Loucy (cell line): ENCODE measurements at regions not wholly inside any gene's neighbourhood (a gene's known extent, or its start where the extent isn't known, plus 50 kb on each side); places are given as distances from the start of the nearest gene placed in this dataset.

Experiments used
- H2AFZ ChIP-seq: fragments of 200-600 bp; sonication (generic); 2 replicates; pipeline ENCODE4 v1.6.0; 2016; ENCODE audit warnings: antibody characterized with exemption, mild to moderate bottlenecking, low read length, moderate library complexity
- H3F3A ChIP-seq: fragments of 200-600 bp; 2 replicates; pipeline ENCODE4 v1.6.0; 2016; ENCODE audit warnings: antibody characterized with exemption, low read depth, mild to moderate bottlenecking
- H3K27me3 ChIP-seq: fragments of 200-600 bp; sonication (generic); 2 replicates; pipeline ENCODE4 v1.6.1; 2014; ENCODE audit warnings: low read length, mild to moderate bottlenecking; ENCODE audit not compliant: insufficient read depth, poor library complexity, severe bottlenecking
- H3K36me3 ChIP-seq: fragments of 200-600 bp; sonication (generic); 2 replicates; pipeline ENCODE4 v1.6.1; 2016; ENCODE audit warnings: low read length; ENCODE audit not compliant: insufficient read depth
- H3K4me1 ChIP-seq: fragments of 200-600 bp; sonication (generic); 2 replicates; pipeline ENCODE4 v1.5.1; 2014; ENCODE audit warnings: low read length, mild to moderate bottlenecking; ENCODE audit not compliant: insufficient read depth, poor library complexity, severe bottlenecking
- H3K4me2 ChIP-seq: fragments of 200-600 bp; sonication (generic); 2 replicates; pipeline ENCODE4 v1.6.0; 2014; ENCODE audit warnings: antibody characterized with exemption, low read length, low read depth, mild to moderate bottlenecking; ENCODE audit not compliant: poor library complexity, severe bottlenecking
- H3K4me3 ChIP-seq: fragments of 200-600 bp; sonication (generic); 2 replicates; pipeline ENCODE4 v1.5.1; 2014; ENCODE audit warnings: low read length, mild to moderate bottlenecking, mixed read lengths; ENCODE audit not compliant: poor library complexity, severe bottlenecking
- H3K79me2 ChIP-seq: fragments of 200-600 bp; sonication (generic); 2 replicates; pipeline ENCODE4 v1.6.1; 2014; ENCODE audit warnings: low read length; ENCODE audit not compliant: insufficient read depth
- H3K9ac ChIP-seq: fragments of 200-600 bp; sonication (generic); 2 replicates; pipeline ENCODE4 v1.6.0; 2014; ENCODE audit warnings: mild to moderate bottlenecking, low read depth, low read length, moderate library complexity; ENCODE audit not compliant: poor library complexity, severe bottlenecking
- H3K9me2 ChIP-seq: fragments of 200-600 bp; sonication (generic); replicated peaks from 2 replicates; pipeline ENCODE4 v1.6.1; 2016; ENCODE audit warnings: low read depth, low read length, mixed read lengths
- H3K9me3 ChIP-seq: fragments of 200-600 bp; sonication (generic); 2 replicates; pipeline ENCODE4 v1.6.1; 2014; ENCODE audit warnings: mild to moderate bottlenecking, antibody characterized with exemption, low read length, low read depth; ENCODE audit not compliant: insufficient read depth
- H4K20me1 ChIP-seq: fragments of 200-600 bp; sonication (generic); 2 replicates; pipeline ENCODE4 v1.6.0; 2014; ENCODE audit warnings: antibody characterized with exemption, low read length, mild to moderate bottlenecking; ENCODE audit not compliant: insufficient read depth, poor library complexity, severe bottlenecking
- CTCF ChIP-seq: fragments of 200-600 bp; sonication (generic); conservative IDR thresholded peaks from 2 replicates; pipeline ENCODE4 v1.5.1; 2014; ENCODE audit warnings: mild to moderate bottlenecking, antibody characterized with exemption, low read length
- EZH2phosphoT487 ChIP-seq: fragments of 200-600 bp; IDR thresholded peaks from 2 replicates; pipeline ENCODE4 v1.6.1; 2018; ENCODE audit warnings: antibody characterized with exemption, mild to moderate bottlenecking, moderate library complexity, borderline replicate concordance

GRCh38 chr3:34264337-34265041 is 466.1 kb downstream of the PDCD6IP start:
- H3F3A ChIP-seq = no peaks in the 10 kb centered on the region
- peak overlapping the region; percentile 25 for H3K9ac ChIP-seq
- H2AFZ ChIP-seq = no peak overlapping the region
- H3K4me1 ChIP-seq = peaks cover 59% of the 10 kb centered on the region
- no peaks in the 10 kb centered on the region for H4K20me1 ChIP-seq
- no peaks in the 10 kb centered on the region for H3K9me3 ChIP-seq
- no peaks in the 10 kb centered on the region for H3K36me3 ChIP-seq
- no peaks in the 10 kb centered on the region for H3K27me3 ChIP-seq
- no peak for TF ChIP-seq CTCF
- TF ChIP-seq EZH2phosphoT487 = no peak
- no peak overlapping the region for H3K4me3 ChIP-seq
- no peaks in the 10 kb centered on the region for H3K79me2 ChIP-seq
- no peaks in the 10 kb centered on the region for H3K9me2 ChIP-seq
- peak overlapping the region; percentile 4 for H3K4me2 ChIP-seq

GRCh38 chr3:34267088-34267487 is 468.7 kb downstream of the PDCD6IP start:
- no peaks in the 10 kb centered on the region for H3K79me2 ChIP-seq
- H3K4me2 ChIP-seq = no peak overlapping the region
- H3K4me1 ChIP-seq = peaks cover 40% of the 10 kb centered on the region
- no peaks in the 10 kb centered on the region for H3K36me3 ChIP-seq
- no peak overlapping the region for H3K4me3 ChIP-seq
- H2AFZ ChIP-seq = no peak overlapping the region
- no peaks in the 10 kb centered on the region for H3F3A ChIP-seq
- no peaks in the 10 kb centered on the region for H3K9me3 ChIP-seq
- H3K27me3 ChIP-seq = no peaks in the 10 kb centered on the region
- TF ChIP-seq EZH2phosphoT487 = no peak
- no peak for TF ChIP-seq CTCF
- H3K9ac ChIP-seq = no peak overlapping the region
- no peaks in the 10 kb centered on the region for H4K20me1 ChIP-seq
- H3K9me2 ChIP-seq = no peaks in the 10 kb centered on the region

GRCh38 chr3:34268032-34268709 is 469.7 kb downstream of the PDCD6IP start:
- H3K36me3 ChIP-seq = no peaks in the 10 kb centered on the region
- H3K9me3 ChIP-seq = no peaks in the 10 kb centered on the region
- no peak overlapping the region for H3K4me3 ChIP-seq
- H3K4me2 ChIP-seq = no peak overlapping the region
- no peaks in the 10 kb centered on the region for H3K9me2 ChIP-seq
- H3K27me3 ChIP-seq = no peaks in the 10 kb centered on the region
- peak overlapping the region; percentile 18 for H3K9ac ChIP-seq
- H2AFZ ChIP-seq = no peak overlapping the region
- no peaks in the 10 kb centered on the region for H3F3A ChIP-seq
- H4K20me1 ChIP-seq = no peaks in the 10 kb centered on the region
- H3K4me1 ChIP-seq = peaks cover 29% of the 10 kb centered on the region
- TF ChIP-seq CTCF (no peak), EZH2phosphoT487 (no peak)
- no peaks in the 10 kb centered on the region for H3K79me2 ChIP-seq
